Caco-2 (cell line): ENCODE measurements at regions not wholly inside any gene's neighbourhood (a gene's known extent, or its start where the extent isn't known, plus 50 kb on each side); places are given as distances from the start of the nearest gene placed in this dataset.

Experiments
- BruUV-seq: library from RNA; stranded (reverse); fragments of 400-500 nt; replicated peaks from 2 replicates; lab custom pipeline; 2021; lab: Mats Ljungman, UMichigan
- CTCF ChIA-PET: fragments of 300-600 bp; sonication (Branson Sonifier 250); formaldehyde crosslinking; loops from one replicate; lab custom pipeline; 2022; ENCODE audit warnings: antibody characterized with exemption; lab: Charles Lee
- POLR2A ChIA-PET: fragments of 300-600 bp; sonication (Branson Sonifier 250); formaldehyde crosslinking; loops from one replicate; lab custom pipeline; 2022; ENCODE audit warnings: antibody characterized with exemption; lab: Charles Lee
- DNase-seq, 2 experiments: peaks; one replicate each; pipeline versions ENCODE4 v3.0.0 to v3.0.0-alpha.2; 2020 to 2022
- H3K27me3 ChIP-seq: replicated peaks from 2 replicates; pipeline ENCODE4 v1.6.0; 2011; ENCODE audit warnings: low read length; ENCODE audit not compliant: control insufficient read depth, insufficient read depth
- H3K36me3 ChIP-seq: 2 replicates; pipeline ENCODE4 v1.5.1; 2011; ENCODE audit warnings: low read length; ENCODE audit not compliant: control insufficient read depth, insufficient read depth
- H3K4me1 ChIP-seq: fragments of 250-450 bp; sonication (Bioruptor Pico); 2 replicates; pipeline ENCODE4 v1.5.1; 2020; ENCODE audit warnings: mild to moderate bottlenecking
- H3K4me3 ChIP-seq: 2 replicates; pipeline ENCODE4 v1.5.1; 2011; ENCODE audit warnings: low read depth, mild to moderate bottlenecking, control low read depth, low read length
- H3K9me3 ChIP-seq: fragments of 250-450 bp; sonication (Bioruptor Pico); 2 replicates; pipeline ENCODE4 v1.5.1; 2020; ENCODE audit warnings: mild to moderate bottlenecking, moderate library complexity
- H3K27ac Mint-ChIP-seq: one replicate; pipeline ENCODE4 v1.8.0; 2022; ENCODE audit warnings: mixed read lengths; ENCODE audit not compliant: unreplicated experiment
- H3K27me3 Mint-ChIP-seq: one replicate; pipeline ENCODE4 v1.8.0; 2022; ENCODE audit warnings: mixed read lengths; ENCODE audit not compliant: insufficient read depth, unreplicated experiment
- H3K36me3 Mint-ChIP-seq: one replicate; pipeline ENCODE4 v1.8.0; 2022; ENCODE audit warnings: mild to moderate bottlenecking, mixed read lengths; ENCODE audit not compliant: insufficient read depth, unreplicated experiment
- H3K4me1 Mint-ChIP-seq: one replicate; pipeline ENCODE4 v1.8.0; 2022; ENCODE audit warnings: low read depth, mixed read lengths; ENCODE audit not compliant: unreplicated experiment
- H3K4me3 Mint-ChIP-seq: one replicate; pipeline ENCODE4 v1.8.0; 2022; ENCODE audit warnings: mild to moderate bottlenecking, moderate library complexity, mixed read lengths; ENCODE audit not compliant: unreplicated experiment
- H3K9me3 Mint-ChIP-seq: one replicate; pipeline ENCODE4 v1.8.0; 2022; ENCODE audit warnings: mixed read lengths; ENCODE audit not compliant: unreplicated experiment
- CTCF ChIP-seq, 2 experiments: fragments of 200-600 bp in 1 of 2; IDR thresholded peaks; 1 replicate in 1 of 2; 2 replicates in 1 of 2; pipeline versions ENCODE4 v1.5.1 to v1.8.0; 2011 to 2022; ENCODE audit warnings: antibody characterized with exemption in 1 of 2, control low read depth in 1 of 2, inconsistent platforms in 1 of 2, low read depth in 1 of 2, low read length in 1 of 2, mild to moderate bottlenecking in 1 of 2, moderate library complexity in 1 of 2; ENCODE audit not compliant: insufficient read depth in 1 of 2, severe bottlenecking in 1 of 2, unreplicated experiment in 1 of 2
- intact Hi-C: fragments of 100-400 bp; cut with micrococcal nuclease; formaldehyde crosslinking; loops from one replicate; pipeline ENCODE4 v1.10.0; 2022; ENCODE audit not compliant: unreplicated experiment

DNA sequence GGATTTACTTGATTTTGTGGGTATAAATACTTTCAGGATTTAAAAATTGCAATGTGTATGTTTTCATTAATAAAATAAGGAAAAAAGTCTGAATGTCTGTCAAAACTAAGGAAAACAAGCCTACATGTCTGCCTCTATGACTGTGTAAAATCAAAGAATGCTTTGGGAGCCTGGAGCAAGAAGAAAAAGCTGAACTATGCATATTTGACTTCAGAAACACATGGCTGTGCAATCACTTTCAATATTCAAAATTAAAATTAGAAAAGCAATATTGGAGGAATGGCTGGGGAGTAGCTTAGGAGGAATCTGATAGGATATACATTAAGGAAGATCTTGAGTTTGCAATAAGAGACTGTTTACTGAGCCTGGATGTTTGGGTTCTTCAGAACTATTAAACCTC is 147.1 kb downstream of the ADAM29 start:
- TF ChIP-seq CTCF (IDR thresholded peaks at IDR 0.05; ENCODE audit: insufficient read depth in 1 of 2, low read depth in 1 of 2, low read length in 1 of 2, severe bottlenecking in 1 of 2, unreplicated experiment in 1 of 2), result no peak
- intact Hi-C loops, result loop anchor here (5.0 kb wide), 1 partner anchor 472 kb away; no protein-coding TSS in a partner anchor
- no TSS peak for BruUV-seq
- ChIA-PET POLR2A (no interaction called here), CTCF (no interaction called here)
- H3K4me3 Mint-ChIP-seq, result no peak overlapping the region
- Histone ChIP-seq H3K9me3 (no peaks in the 10 kb centered on the region), H3K27me3 (no peaks in the 10 kb centered on the region), H3K36me3 (no peaks in the 10 kb centered on the region), H3K4me1 (no peaks in the 10 kb centered on the region), H3K4me3 (no peak overlapping the region)
- no peak for DNase-seq
- no peaks in the 10 kb centered on the region for H3K4me1 Mint-ChIP-seq
- H3K36me3 Mint-ChIP-seq, result no peaks in the 10 kb centered on the region
- H3K27me3 Mint-ChIP-seq, result no peaks in the 10 kb centered on the region
- no peaks in the 10 kb centered on the region for H3K9me3 Mint-ChIP-seq
- no peak overlapping the region for H3K27ac Mint-ChIP-seq

- Mint-ChIP-seq H3K27ac (no peak overlapping the region), H3K9me3 (no peaks in the 10 kb centered on the region), H3K4me1 (no peaks in the 10 kb centered on the region), H3K27me3 (no peaks in the 10 kb centered on the region), H3K4me3 (no peak overlapping the region), H3K36me3 (no peaks in the 10 kb centered on the region)
- ChIA-PET CTCF (no interaction called here), POLR2A (no interaction called here)
- BruUV-seq, result no TSS peak
- no peaks in the 10 kb centered on the region for H3K36me3 ChIP-seq
- H3K27me3 ChIP-seq, result no peaks in the 10 kb centered on the region
- DNase-seq, result no peak
- H3K4me1 ChIP-seq, result no peaks in the 10 kb centered on the region
- intact Hi-C loops, result loop anchor here (5.0 kb wide), 1 partner anchor 470 kb away; no protein-coding TSS in a partner anchor
- H3K4me3 ChIP-seq, result no peak overlapping the region
- H3K9me3 ChIP-seq, result no peaks in the 10 kb centered on the region
- TF ChIP-seq CTCF (IDR thresholded peaks at IDR 0.05; ENCODE audit: insufficient read depth in 1 of 2, low read depth in 1 of 2, low read length in 1 of 2, severe bottlenecking in 1 of 2, unreplicated experiment in 1 of 2), result no peak
Observed at GRCh38 chr4:175066923-175067627, 148.9 kb downstream of the ADAM29 start.

GRCh38 chr4:175068266-175068665 is 150.1 kb downstream of the ADAM29 start:
- H3K4me3 ChIP-seq, result no peak overlapping the region
- no peak for TF ChIP-seq CTCF (IDR thresholded peaks at IDR 0.05; ENCODE audit: insufficient read depth in 1 of 2, low read depth in 1 of 2, low read length in 1 of 2, severe bottlenecking in 1 of 2, unreplicated experiment in 1 of 2)
- H3K27me3 Mint-ChIP-seq, result no peaks in the 10 kb centered on the region
- no peaks in the 10 kb centered on the region for H3K36me3 ChIP-seq
- H3K9me3 ChIP-seq, result no peaks in the 10 kb centered on the region
- BruUV-seq, result no TSS peak
- intact Hi-C loops, result loop anchor here (5.0 kb wide), 1 partner anchor 469 kb away; no protein-coding TSS in a partner anchor
- H3K36me3 Mint-ChIP-seq, result no peaks in the 10 kb centered on the region
- no peaks in the 10 kb centered on the region for H3K27me3 ChIP-seq
- H3K9me3 Mint-ChIP-seq, result no peaks in the 10 kb centered on the region
- H3K4me1 Mint-ChIP-seq, result no peaks in the 10 kb centered on the region
- POLR2A ChIA-PET, result no interaction called here
- CTCF ChIA-PET, result no interaction called here
- no peaks in the 10 kb centered on the region for H3K4me1 ChIP-seq
- no peak for DNase-seq
- no peak overlapping the region for H3K27ac Mint-ChIP-seq
- no peak overlapping the region for H3K4me3 Mint-ChIP-seq
